Transverse colon (tissue), 4 donors: ENCODE measurements at regions not wholly inside any gene's neighbourhood (a gene's known extent, or its start where the extent isn't known, plus 50 kb on each side); places are given as distances from the start of the nearest gene placed in this dataset.

Source experiments
- POLR2A ChIP-seq: fragments of 450-650 bp; IDR thresholded peaks from one replicate; pipeline ENCODE4 v1.6.1; 2016; ENCODE audit warnings: antibody characterized with exemption, mild to moderate bottlenecking, moderate library complexity
- POLR2AphosphoS5 ChIP-seq, 3 donors: sonication (generic); formaldehyde crosslinking; IDR thresholded peaks; one replicate each; pipeline ENCODE4 v1.6.1; 2016; ENCODE audit warnings: antibody characterized with exemption in 3 of 3
- TF ChIP-seq, protein P1 (sequence below), 5 experiments: fragments of 200-600 bp in 3 of 5; fragments of 450-650 bp in 2 of 5; sonication (generic) in 3 of 5; IDR thresholded peaks; 1 replicate in 2 of 5; 2 replicates in 3 of 5; pipeline ENCODE4 v1.5.1; 2016 to 2017; ENCODE audit warnings: antibody characterized with exemption in 5 of 5, inconsistent platforms in 3 of 5, mild to moderate bottlenecking in 2 of 5, moderate library complexity in 1 of 5

DNA sequence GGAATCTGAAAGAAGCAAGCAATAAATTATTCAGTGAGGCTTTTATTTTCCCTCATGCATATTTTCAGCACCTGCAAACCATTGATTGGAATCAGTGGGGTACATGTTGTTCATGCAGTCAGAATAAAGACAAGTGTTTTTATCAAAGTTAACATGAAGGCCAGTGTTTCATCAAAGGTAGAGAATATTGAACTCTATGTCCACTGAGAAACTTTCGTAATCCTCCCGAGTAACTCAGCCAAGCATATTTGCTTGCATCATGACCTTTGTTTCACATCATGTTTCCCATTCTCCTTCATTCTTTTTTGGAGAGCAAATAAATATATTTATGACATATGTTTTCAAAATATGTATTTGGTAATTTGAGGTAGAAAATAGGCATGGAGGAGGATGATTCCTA lies 663.1 kb downstream of the SH2D4B start:
- TF ChIP-seq POLR2AphosphoS5 (IDR thresholded peaks at IDR 0.05) (no peak), POLR2A (no peak)
- TF ChIP-seq, protein P1, sequence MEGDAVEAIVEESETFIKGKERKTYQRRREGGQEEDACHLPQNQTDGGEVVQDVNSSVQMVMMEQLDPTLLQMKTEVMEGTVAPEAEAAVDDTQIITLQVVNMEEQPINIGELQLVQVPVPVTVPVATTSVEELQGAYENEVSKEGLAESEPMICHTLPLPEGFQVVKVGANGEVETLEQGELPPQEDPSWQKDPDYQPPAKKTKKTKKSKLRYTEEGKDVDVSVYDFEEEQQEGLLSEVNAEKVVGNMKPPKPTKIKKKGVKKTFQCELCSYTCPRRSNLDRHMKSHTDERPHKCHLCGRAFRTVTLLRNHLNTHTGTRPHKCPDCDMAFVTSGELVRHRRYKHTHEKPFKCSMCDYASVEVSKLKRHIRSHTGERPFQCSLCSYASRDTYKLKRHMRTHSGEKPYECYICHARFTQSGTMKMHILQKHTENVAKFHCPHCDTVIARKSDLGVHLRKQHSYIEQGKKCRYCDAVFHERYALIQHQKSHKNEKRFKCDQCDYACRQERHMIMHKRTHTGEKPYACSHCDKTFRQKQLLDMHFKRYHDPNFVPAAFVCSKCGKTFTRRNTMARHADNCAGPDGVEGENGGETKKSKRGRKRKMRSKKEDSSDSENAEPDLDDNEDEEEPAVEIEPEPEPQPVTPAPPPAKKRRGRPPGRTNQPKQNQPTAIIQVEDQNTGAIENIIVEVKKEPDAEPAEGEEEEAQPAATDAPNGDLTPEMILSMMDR (IDR thresholded peaks at IDR 0.05), result no peak
